Nephron progenitor cell (in vitro differentiated cells): ENCODE measurements at regions not wholly inside any gene's neighbourhood (a gene's known extent, or its start where the extent isn't known, plus 50 kb on each side); places are given as distances from the start of the nearest gene placed in this dataset.

Experiments
- DNase-seq: peaks from one replicate; pipeline ENCODE4 v3.0.0; 2021
- H3K27ac Mint-ChIP-seq: 2 replicates; pipeline ENCODE4 v1.8.0; 2021; ENCODE audit warnings: mild to moderate bottlenecking, moderate library complexity, mixed read lengths
- H3K27me3 Mint-ChIP-seq: 2 replicates; pipeline ENCODE4 v1.8.0; 2021; ENCODE audit warnings: mild to moderate bottlenecking, low read depth, mixed read lengths; ENCODE audit not compliant: poor library complexity
- H3K36me3 Mint-ChIP-seq: 2 replicates; pipeline ENCODE4 v1.8.0; 2021; ENCODE audit warnings: low read depth, mixed read lengths
- H3K4me1 Mint-ChIP-seq: 2 replicates; pipeline ENCODE4 v1.8.0; 2021; ENCODE audit warnings: mixed read lengths
- H3K4me3 Mint-ChIP-seq: 2 replicates; pipeline ENCODE4 v1.8.0; 2021; ENCODE audit warnings: mild to moderate bottlenecking, moderate library complexity, mixed read lengths
- H3K9me3 Mint-ChIP-seq: 2 replicates; pipeline ENCODE4 v1.8.0; 2021; ENCODE audit warnings: mild to moderate bottlenecking, moderate library complexity, mixed read lengths
- TF ChIP-seq, protein P1 (sequence below): fragments of 200-600 bp; sonication (generic); IDR thresholded peaks from 2 replicates; pipeline ENCODE4 v1.5.0; 2021; ENCODE audit warnings: antibody characterized with exemption

DNA sequence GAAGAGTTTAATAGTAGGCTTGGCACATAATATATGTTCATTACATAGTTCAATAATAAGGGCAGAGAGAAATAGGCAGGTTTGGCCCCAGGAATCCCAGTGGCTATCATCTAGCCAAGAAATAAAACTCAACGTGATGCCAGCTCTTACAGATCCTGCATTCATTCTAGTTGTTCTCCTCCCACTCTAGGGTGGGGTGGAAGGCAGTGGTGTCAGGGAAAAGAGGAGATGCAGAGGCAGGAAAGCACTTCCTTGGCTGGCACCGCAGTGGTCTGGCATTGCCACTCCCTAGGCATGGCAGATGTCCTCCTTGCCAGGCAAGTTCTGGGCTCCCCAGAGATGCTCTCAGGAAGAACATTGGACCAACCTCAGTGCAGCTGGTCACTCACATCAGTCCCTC, 383.6 kb downstream of the GRIN2B start:
- no peak overlapping the region for H3K27ac Mint-ChIP-seq

DNA sequence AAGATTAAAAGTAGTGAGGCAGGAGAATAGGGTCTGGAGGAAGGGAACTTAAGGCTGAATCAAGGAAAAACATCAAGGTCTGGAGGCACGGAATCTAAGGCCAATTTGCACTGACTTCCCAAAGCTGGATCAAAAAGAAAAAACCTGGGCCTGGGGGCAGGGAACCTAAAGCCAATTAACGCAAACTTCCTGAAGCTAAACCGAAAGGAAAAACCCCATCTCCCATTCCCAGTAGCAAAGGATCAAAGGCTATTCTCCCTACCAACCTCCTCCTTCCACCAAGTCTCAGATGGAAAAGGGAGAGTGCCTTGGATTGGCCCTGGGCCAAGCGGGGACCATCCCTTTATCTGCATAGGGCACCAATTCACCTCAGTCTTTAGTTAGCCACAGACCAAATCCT, 384.2 kb downstream of the GRIN2B start:
- TF ChIP-seq, protein P1, sequence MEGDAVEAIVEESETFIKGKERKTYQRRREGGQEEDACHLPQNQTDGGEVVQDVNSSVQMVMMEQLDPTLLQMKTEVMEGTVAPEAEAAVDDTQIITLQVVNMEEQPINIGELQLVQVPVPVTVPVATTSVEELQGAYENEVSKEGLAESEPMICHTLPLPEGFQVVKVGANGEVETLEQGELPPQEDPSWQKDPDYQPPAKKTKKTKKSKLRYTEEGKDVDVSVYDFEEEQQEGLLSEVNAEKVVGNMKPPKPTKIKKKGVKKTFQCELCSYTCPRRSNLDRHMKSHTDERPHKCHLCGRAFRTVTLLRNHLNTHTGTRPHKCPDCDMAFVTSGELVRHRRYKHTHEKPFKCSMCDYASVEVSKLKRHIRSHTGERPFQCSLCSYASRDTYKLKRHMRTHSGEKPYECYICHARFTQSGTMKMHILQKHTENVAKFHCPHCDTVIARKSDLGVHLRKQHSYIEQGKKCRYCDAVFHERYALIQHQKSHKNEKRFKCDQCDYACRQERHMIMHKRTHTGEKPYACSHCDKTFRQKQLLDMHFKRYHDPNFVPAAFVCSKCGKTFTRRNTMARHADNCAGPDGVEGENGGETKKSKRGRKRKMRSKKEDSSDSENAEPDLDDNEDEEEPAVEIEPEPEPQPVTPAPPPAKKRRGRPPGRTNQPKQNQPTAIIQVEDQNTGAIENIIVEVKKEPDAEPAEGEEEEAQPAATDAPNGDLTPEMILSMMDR = no peak
- Mint-ChIP-seq H3K9me3 (peaks cover 15% of the 10 kb centered on the region), H3K27ac (no peak overlapping the region), H3K36me3 (no peaks in the 10 kb centered on the region), H3K4me1 (peaks cover 7% of the 10 kb centered on the region), H3K27me3 (peaks cover 13% of the 10 kb centered on the region), H3K4me3 (no peak overlapping the region)
- no peak for DNase-seq

More for the DNA sequence above, 383.6 kb downstream of the GRIN2B start:
- TF ChIP-seq, protein P1 = no peak
- no peaks in the 10 kb centered on the region for H3K36me3 Mint-ChIP-seq
- DNase-seq = no peak
- H3K9me3 Mint-ChIP-seq = peaks cover 15% of the 10 kb centered on the region
- peaks cover 7% of the 10 kb centered on the region for H3K4me1 Mint-ChIP-seq
- no peak overlapping the region for H3K4me3 Mint-ChIP-seq
- peaks cover 13% of the 10 kb centered on the region for H3K27me3 Mint-ChIP-seq

DNA sequence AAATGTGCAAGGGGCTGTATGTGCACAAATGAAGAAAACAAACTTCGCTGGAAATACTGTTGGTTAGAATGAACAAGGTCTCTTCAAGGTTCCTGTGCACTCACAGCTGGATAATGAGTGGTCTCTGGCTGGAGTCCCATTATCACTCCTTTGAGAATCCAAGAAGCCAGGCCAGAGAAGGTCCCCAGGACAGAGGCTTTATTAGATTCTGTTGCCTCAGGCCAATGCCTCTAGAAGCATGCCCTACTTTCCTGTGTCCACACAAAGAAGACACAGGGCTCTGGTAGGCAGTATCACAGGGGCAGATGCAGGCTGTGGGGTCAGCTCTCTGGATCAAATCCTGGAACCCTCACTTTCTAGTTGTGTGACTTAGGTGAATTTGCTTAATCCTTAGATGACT, 384.7 kb downstream of the GRIN2B start:
- H3K4me1 Mint-ChIP-seq = peaks cover 7% of the 10 kb centered on the region
- TF ChIP-seq, protein P1 = no peak

DNA sequence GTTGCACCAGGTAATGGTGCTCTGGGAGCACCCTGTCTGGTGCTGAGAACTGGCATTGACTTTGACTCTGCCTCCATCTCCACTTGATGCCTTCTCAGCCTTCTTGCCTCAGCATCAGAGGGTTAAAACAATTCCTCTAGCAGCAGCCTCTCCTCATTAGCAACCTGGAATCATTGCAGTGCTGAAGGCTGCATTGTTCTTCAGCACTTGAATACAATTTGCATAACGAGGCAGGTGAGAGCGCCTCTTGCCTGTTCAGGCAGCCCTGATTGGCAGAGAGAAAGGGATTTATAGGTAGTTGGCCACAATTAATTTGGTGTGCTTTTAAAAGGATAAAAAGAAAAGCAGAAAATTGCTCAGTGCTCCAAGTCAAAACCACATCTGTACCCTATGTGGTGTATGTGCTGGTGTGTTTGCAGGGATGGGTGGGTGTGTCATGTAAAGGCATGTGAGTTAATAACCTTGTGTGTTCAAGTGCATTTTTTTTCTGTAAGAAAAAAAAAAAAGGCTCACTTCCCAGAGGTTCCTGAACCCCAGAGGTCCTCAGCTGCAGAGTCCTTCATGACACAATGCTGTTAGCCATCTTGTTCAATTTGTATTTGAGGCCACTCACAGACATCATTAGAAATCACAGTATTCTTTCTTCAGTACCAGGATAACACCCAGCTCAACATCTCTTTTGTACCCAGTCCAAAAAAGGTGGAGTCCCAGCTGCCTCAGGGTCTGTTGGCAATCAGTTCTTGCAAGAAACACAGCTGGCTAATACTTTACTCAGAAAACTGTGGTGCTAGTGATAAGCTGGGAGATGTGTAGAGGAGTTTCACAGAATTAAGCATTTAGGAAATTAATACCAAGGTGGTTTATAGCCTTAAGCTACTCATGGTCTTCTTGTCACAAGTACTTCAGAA, 385.6 kb downstream of the GRIN2B start:
- Mint-ChIP-seq H3K9me3 (peaks cover 15% of the 10 kb centered on the region), H3K27ac (no peak overlapping the region), H3K36me3 (no peaks in the 10 kb centered on the region), H3K4me1 (peaks cover 7% of the 10 kb centered on the region), H3K4me3 (no peak overlapping the region), H3K27me3 (peaks cover 13% of the 10 kb centered on the region)
- TF ChIP-seq, protein P1 = no peak
- no peak for DNase-seq

More for the DNA sequence above, 384.7 kb downstream of the GRIN2B start:
- Mint-ChIP-seq H3K4me3 (no peak overlapping the region), H3K9me3 (peaks cover 15% of the 10 kb centered on the region), H3K36me3 (no peaks in the 10 kb centered on the region), H3K27ac (no peak overlapping the region), H3K27me3 (peaks cover 13% of the 10 kb centered on the region)
- no peak for DNase-seq

DNA sequence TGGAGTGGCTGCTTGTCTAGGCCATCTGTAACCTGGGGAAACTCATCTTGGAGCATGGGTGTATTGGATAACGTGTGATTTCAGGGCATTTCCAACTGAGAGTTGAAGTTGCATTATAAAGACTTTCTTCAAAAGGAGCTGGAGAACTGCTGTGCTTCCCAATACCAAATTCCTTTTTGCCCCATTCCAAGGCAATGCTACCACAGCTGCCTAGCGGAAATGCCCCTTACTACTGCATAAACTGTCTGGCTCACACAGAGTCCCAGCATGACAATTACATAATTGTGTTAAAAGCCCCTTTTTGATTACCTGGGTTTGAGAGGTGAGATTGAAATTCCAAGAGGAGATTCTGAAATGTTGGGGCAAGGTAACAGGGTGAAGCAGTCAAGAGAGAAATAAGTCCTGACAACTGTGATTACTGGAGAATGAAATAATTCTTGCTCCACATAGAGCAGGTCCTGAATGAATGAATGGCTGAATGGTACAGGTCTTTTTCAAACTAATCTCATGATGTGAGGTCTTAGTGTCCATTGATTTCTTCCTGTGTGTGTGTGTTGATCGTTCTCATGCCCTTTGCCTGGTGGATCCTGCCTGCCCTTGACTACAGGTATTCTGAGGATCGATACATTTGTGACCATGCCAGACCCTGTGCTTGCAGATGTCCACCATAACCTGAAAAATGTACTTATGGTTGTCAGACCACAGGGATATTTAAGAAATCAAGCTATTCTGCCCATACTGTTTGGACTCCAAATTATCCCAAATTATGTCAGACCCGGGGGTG, 386.5 kb downstream of the GRIN2B start:
- no peak overlapping the region for H3K27ac Mint-ChIP-seq
- no peak for DNase-seq
- TF ChIP-seq, protein P1 = no peak
- H3K9me3 Mint-ChIP-seq = peaks cover 15% of the 10 kb centered on the region
- H3K36me3 Mint-ChIP-seq = no peaks in the 10 kb centered on the region
- peaks cover 13% of the 10 kb centered on the region for H3K27me3 Mint-ChIP-seq
- no peak overlapping the region for H3K4me3 Mint-ChIP-seq
- H3K4me1 Mint-ChIP-seq = peaks cover 7% of the 10 kb centered on the region
